ENCODE measurements at regions not wholly inside any gene's neighbourhood (a gene's known extent, or its start where the extent isn't known, plus 50 kb on each side); places are given as distances from the start of the nearest gene placed in this dataset.

GRCh38 chr13:50202485-50202884, 187.2 kb downstream of the KCNRG start:
- TF ChIP-seq CTCF (IDR thresholded peaks at IDR 0.05) (no peak), EP300 (IDR thresholded peaks at IDR 0.05) (no peak), POLR2AphosphoS5 (IDR thresholded peaks at IDR 0.05) (no peak)
